ENCODE measurements at regions not wholly inside any gene's neighbourhood (a gene's known extent, or its start where the extent isn't known, plus 50 kb on each side); places are given as distances from the start of the nearest gene placed in this dataset.

- no peak for TF ChIP-seq CTCF (IDR thresholded peaks at IDR 0.05)
- Histone ChIP-seq H3K27ac (ENCODE audit: low read depth in 1 of 2, low read length in 2 of 2) (no peak overlapping the region), H2AFZ (ENCODE audit: insufficient read depth, low read depth, low read length, poor library complexity, severe bottlenecking) (no peak overlapping the region), H3K9me3 (replicated peaks in 1 of 2; ENCODE audit: control insufficient read depth in 1 of 2, insufficient read depth in 1 of 2, low read length in 2 of 2) (no peaks in the 10 kb centered on the region), H3K4me1 (ENCODE audit: control insufficient read depth in 1 of 2, insufficient read depth in 2 of 2, low read length in 2 of 2) (no peaks in the 10 kb centered on the region), H3K79me2 (ENCODE audit: insufficient read depth, low read length) (no peaks in the 10 kb centered on the region), H3K4me2 (replicated peaks; ENCODE audit: extremely low read depth, low read length, poor library complexity, severe bottlenecking) (no peak overlapping the region), H3K36me3 (replicated peaks in 1 of 2; ENCODE audit: control insufficient read depth in 1 of 2, insufficient read depth in 2 of 2, low read length in 2 of 2) (no peaks in the 10 kb centered on the region), H3K27me3 (ENCODE audit: control insufficient read depth in 2 of 2, insufficient read depth in 2 of 2, low read length in 2 of 2) (no peaks in the 10 kb centered on the region), H3K4me3 (replicated peaks in 1 of 3; ENCODE audit: low read depth in 2 of 3, low read length in 3 of 3) (no peak overlapping the region), H3K9ac (ENCODE audit: insufficient read depth, low read length, poor library complexity, severe bottlenecking) (no peak overlapping the region), H4K20me1 (ENCODE audit: insufficient read depth, low read length) (no peaks in the 10 kb centered on the region)
- no peak for DNase-seq
- WGBS (ENCODE audit: insufficient coverage) = 71% methylated on average over 1 of the region's 2 CpGs
- Mint-ChIP-seq H3K36me3 (no peaks in the 10 kb centered on the region), H3K27ac (peak overlapping the region in 2 of 7 donors; percentile 50 to 56), H3K4me3 (no peak overlapping the region), H3K9me3 (peaks cover 0 to 2% (median 0%) of the 10 kb centered on the region in 7 donors), H3K4me1 (no peaks in the 10 kb centered on the region), H3K27me3 (ENCODE audit: low read depth in 3 of 3) (peaks cover 4 to 17% (median 11%) of the 10 kb centered on the region in 3 donors)
- intact Hi-C loops (cut with micrococcal nuclease) = no loop called here
Measured at GRCh38 chr7:131170440-131171271, 157.0 kb upstream of the MKLN1 start.

- Mint-ChIP-seq H3K4me3 (no peak overlapping the region), H3K36me3 (no peaks in the 10 kb centered on the region), H3K27ac (no peak overlapping the region), H3K27me3 (ENCODE audit: low read depth in 3 of 3) (peaks cover 3 to 17% (median 9%) of the 10 kb centered on the region in 3 donors), H3K9me3 (peaks cover 0 to 2% (median 0%) of the 10 kb centered on the region in 7 donors), H3K4me1 (no peaks in the 10 kb centered on the region)
- Histone ChIP-seq H3K27ac (ENCODE audit: low read depth in 1 of 2, low read length in 2 of 2) (no peak overlapping the region), H4K20me1 (ENCODE audit: insufficient read depth, low read length) (no peaks in the 10 kb centered on the region), H3K4me3 (replicated peaks in 1 of 3; ENCODE audit: low read depth in 2 of 3, low read length in 3 of 3) (no peak overlapping the region), H3K4me1 (ENCODE audit: control insufficient read depth in 1 of 2, insufficient read depth in 2 of 2, low read length in 2 of 2) (no peaks in the 10 kb centered on the region), H3K79me2 (ENCODE audit: insufficient read depth, low read length) (no peaks in the 10 kb centered on the region), H3K9me3 (replicated peaks in 1 of 2; ENCODE audit: control insufficient read depth in 1 of 2, insufficient read depth in 1 of 2, low read length in 2 of 2) (no peaks in the 10 kb centered on the region), H3K36me3 (replicated peaks in 1 of 2; ENCODE audit: control insufficient read depth in 1 of 2, insufficient read depth in 2 of 2, low read length in 2 of 2) (no peaks in the 10 kb centered on the region), H2AFZ (ENCODE audit: insufficient read depth, low read depth, low read length, poor library complexity, severe bottlenecking) (no peak overlapping the region), H3K27me3 (ENCODE audit: control insufficient read depth in 2 of 2, insufficient read depth in 2 of 2, low read length in 2 of 2) (no peaks in the 10 kb centered on the region), H3K4me2 (replicated peaks; ENCODE audit: extremely low read depth, low read length, poor library complexity, severe bottlenecking) (no peak overlapping the region), H3K9ac (ENCODE audit: insufficient read depth, low read length, poor library complexity, severe bottlenecking) (no peak overlapping the region)
- intact Hi-C loops (cut with micrococcal nuclease) = no loop called here
- 92% methylated on average over 5 of the region's 11 CpGs for WGBS (ENCODE audit: insufficient coverage)
- TF ChIP-seq CTCF (IDR thresholded peaks at IDR 0.05) = no peak
- DNase-seq = no peak
Measured at GRCh38 chr7:131173145-131173890, 154.4 kb upstream of the MKLN1 start.

Measured in CD14-positive monocyte (primary cell).